ENCODE measurements at regions not wholly inside any gene's neighbourhood (a gene's known extent, or its start where the extent isn't known, plus 50 kb on each side); places are given as distances from the start of the nearest gene placed in this dataset.

GRCh38 chr11:134574947-134575346, 162.9 kb upstream of the B3GAT1 start:
- no peak for TF ChIP-seq POLR2A (IDR thresholded peaks at IDR 0.05; ENCODE audit: low read length)
- no peak for TF ChIP-seq GATA1 (IDR thresholded peaks at IDR 0.05; ENCODE audit: low read depth, low read length)
